ENCODE measurements at regions not wholly inside any gene's neighbourhood (a gene's known extent, or its start where the extent isn't known, plus 50 kb on each side); places are given as distances from the start of the nearest gene placed in this dataset.

DNA sequence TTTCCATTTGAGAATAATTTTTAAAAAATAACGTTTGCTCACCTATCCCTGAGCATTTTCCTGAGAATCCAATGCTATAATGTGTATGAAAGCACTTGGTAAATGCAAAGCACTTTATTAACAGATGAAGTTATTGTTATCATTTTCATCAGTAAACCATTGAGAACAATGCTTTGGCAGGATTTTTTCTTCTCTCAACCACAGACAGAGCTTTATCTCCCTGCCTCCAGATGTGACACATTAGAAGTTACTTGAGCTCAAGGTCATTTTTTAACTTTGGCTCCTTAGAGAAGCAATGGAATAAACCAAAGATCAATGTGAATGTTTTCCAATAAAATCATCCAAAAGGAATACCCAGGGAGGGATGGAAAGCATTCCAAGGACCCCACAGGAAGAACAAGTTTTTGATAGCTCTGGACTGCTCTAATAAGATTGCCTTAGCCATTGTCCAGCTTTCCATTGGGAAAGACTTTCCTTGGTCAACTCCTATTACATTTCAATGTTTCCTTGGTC, 118.9 kb upstream of the NT5C1B start:
- in situ Hi-C loops (cut with HindIII; ENCODE audit: low pct_ligation_motif_present, low pct_unique_long_range_greater_than_20kb, low sequenced_read_pairs) = no loop called here
- no peak for DNase-seq

DNA sequence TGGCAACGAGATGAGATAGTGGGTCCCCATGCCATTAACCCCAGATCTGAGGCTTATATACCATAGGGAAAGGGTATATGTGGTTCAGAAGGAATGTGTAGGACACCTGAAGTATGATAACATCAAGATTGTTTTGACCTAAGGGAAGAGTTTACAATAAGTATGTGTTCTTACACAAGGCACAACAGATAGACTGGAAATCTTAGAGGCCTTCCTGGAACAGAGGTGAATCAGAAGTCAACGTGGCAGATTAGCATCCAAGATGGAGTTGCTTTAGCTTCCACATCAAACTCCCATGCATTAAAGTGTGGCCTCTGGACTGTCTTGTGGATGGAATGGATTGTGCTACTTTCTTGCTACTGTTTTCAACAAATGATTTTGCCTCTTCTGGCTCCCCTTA, 116.6 kb upstream of the NT5C1B start:
- no peak for DNase-seq

GRCh38 chr2:18704276-18704675, 114.9 kb upstream of the NT5C1B start:
- DNase-seq = no peak
- in situ Hi-C loops (cut with HindIII; ENCODE audit: low pct_ligation_motif_present, low pct_unique_long_range_greater_than_20kb, low sequenced_read_pairs) = no loop called here

More for the DNA sequence above, 116.6 kb upstream of the NT5C1B start:
- in situ Hi-C loops (cut with HindIII; ENCODE audit: low pct_ligation_motif_present, low pct_unique_long_range_greater_than_20kb, low sequenced_read_pairs) = no loop called here

DNA sequence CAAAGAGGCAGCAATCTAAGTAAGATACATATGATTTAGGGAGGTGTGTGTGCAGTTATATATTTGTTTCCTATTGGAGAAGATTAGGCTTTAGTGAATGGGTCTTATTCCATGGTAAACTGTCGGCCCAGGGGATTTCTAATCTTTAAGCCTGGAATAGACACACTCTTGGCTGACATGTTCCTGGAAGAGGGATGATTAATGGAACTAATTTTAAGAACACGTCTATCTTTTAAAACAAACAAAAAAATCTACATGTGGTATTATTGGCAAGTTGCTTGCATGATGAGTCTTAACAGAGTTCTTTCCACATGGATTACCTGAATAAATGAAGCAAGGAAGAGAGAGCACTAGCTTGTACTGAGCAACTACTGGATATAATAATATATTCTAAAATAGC, 114.2 kb upstream of the NT5C1B start:
- in situ Hi-C loops (cut with HindIII; ENCODE audit: low pct_ligation_motif_present, low pct_unique_long_range_greater_than_20kb, low sequenced_read_pairs) = no loop called here
- no peak for DNase-seq

- DNase-seq = no peak
- in situ Hi-C loops (cut with HindIII; ENCODE audit: low pct_ligation_motif_present, low pct_unique_long_range_greater_than_20kb, low sequenced_read_pairs) = no loop called here
Observed at GRCh38 chr2:18701981-18702380, 112.6 kb upstream of the NT5C1B start.

- DNase-seq = no peak
- in situ Hi-C loops (cut with HindIII; ENCODE audit: low pct_ligation_motif_present, low pct_unique_long_range_greater_than_20kb, low sequenced_read_pairs) = no loop called here
Observed at GRCh38 chr2:18701546-18701945, 112.2 kb upstream of the NT5C1B start.

DNA sequence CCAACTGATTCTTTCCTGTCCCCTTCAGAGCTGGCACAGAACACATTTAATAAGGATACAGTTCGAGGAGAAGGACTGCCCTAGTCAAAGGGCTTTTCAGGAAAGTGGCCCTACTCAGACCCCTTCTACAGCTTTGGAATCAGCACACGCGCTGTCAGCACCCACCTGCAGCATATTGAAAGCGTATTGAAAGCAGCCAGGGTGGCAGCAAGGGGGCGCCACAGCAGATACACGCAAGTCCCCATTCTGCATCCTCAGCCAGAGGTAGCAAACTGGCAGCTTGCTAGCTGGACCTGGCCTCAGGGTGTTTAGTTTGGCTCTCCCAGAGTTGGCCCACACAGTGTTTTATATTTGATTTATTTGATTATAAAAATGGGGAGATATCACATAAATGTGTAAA, 101.0 kb upstream of the NT5C1B start:
- DNase-seq = peak; percentile 26
- in situ Hi-C loops (cut with HindIII; ENCODE audit: low pct_ligation_motif_present, low pct_unique_long_range_greater_than_20kb, low sequenced_read_pairs) = no loop called here

- DNase-seq = no peak
Observed at GRCh38 chr2:18684206-18685038, 95.1 kb upstream of the NT5C1B start.

DNA sequence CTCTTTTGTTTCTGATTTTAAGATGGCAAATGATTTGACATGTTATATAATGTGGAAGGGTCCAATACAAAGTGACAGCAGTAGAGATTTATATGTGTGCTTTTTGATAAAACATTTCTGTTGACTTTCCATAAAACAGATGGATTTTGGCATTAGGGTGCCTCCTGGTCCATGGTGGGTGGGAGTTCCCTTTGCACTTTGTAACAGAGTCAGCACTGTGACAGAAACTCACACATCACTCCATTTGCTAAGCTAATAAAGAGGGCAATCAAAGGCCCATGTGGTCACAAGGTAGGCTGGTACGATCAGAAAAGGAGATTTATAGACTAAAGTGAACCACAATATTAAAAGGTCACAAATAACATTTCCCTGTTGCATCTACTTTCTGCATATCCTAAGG, 93.3 kb upstream of the NT5C1B start:
- no peak for DNase-seq
- in situ Hi-C loops (cut with HindIII; ENCODE audit: low pct_ligation_motif_present, low pct_unique_long_range_greater_than_20kb, low sequenced_read_pairs) = no loop called here

More at GRCh38 chr2:18684206-18685038, 95.1 kb upstream of the NT5C1B start:
- in situ Hi-C loops (cut with HindIII; ENCODE audit: low pct_ligation_motif_present, low pct_unique_long_range_greater_than_20kb, low sequenced_read_pairs) = no loop called here

- no peak for DNase-seq
- in situ Hi-C loops (cut with HindIII; ENCODE audit: low pct_ligation_motif_present, low pct_unique_long_range_greater_than_20kb, low sequenced_read_pairs) = no loop called here
Observed at GRCh38 chr2:18677280-18677679, 87.9 kb upstream of the NT5C1B start.

- in situ Hi-C loops (cut with HindIII; ENCODE audit: low pct_ligation_motif_present, low pct_unique_long_range_greater_than_20kb, low sequenced_read_pairs) = no loop called here
- no peak for DNase-seq
Observed at GRCh38 chr2:18674309-18674708, 84.9 kb upstream of the NT5C1B start.

DNA sequence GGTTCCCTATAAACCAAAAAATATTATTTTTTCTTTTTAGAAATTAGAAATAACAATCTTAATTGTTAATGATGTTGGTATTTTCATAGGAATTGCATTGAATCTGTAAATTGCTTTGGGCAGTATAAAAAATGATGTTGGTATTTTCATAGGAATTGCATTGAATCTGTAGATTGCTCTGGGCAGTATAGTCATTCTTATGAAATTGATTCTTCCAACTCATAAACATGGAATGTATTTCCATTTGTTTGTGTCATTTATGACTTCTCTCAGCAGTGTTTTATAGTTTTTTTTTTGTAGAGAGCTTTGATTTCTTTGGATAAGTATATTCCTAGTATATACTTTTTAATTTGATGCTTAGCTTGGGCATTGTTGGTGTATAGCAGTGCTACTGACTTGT, 82.0 kb upstream of the NT5C1B start:
- no peak for DNase-seq
- in situ Hi-C loops (cut with HindIII; ENCODE audit: low pct_ligation_motif_present, low pct_unique_long_range_greater_than_20kb, low sequenced_read_pairs) = no loop called here

GRCh38 chr2:18668221-18668620, 78.9 kb upstream of the NT5C1B start:
- no peak for DNase-seq
- in situ Hi-C loops (cut with HindIII; ENCODE audit: low pct_ligation_motif_present, low pct_unique_long_range_greater_than_20kb, low sequenced_read_pairs) = no loop called here

DNA sequence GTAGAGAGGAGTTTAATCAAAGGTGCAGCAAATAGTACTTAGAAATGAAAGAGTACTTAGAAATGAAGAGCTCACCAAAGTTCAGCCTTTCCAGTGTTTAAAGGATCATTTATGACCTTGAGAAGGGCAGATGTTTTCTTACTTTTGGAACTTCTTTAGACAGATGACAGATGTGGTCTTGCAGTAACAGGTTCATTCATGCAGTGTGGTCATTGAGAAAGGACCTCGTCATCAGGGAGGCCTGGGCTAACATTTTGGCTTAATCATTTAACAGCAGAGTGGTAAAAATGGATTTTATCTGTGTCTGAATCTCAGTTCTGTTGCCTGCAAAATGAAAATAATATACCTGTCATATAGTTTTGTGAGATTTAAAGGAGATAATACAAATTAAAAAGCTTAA, 75.1 kb upstream of the NT5C1B start:
- in situ Hi-C loops (cut with HindIII; ENCODE audit: low pct_ligation_motif_present, low pct_unique_long_range_greater_than_20kb, low sequenced_read_pairs) = no loop called here

GRCh38 chr2:18663861-18664260, 74.5 kb upstream of the NT5C1B start:
- in situ Hi-C loops (cut with HindIII; ENCODE audit: low pct_ligation_motif_present, low pct_unique_long_range_greater_than_20kb, low sequenced_read_pairs) = no loop called here
- DNase-seq = no peak

More for the DNA sequence above, 75.1 kb upstream of the NT5C1B start:
- no peak for DNase-seq

- no peak for DNase-seq
- in situ Hi-C loops (cut with HindIII; ENCODE audit: low pct_ligation_motif_present, low pct_unique_long_range_greater_than_20kb, low sequenced_read_pairs) = no loop called here
Observed at GRCh38 chr2:18662689-18663088, 73.3 kb upstream of the NT5C1B start.

GRCh38 chr2:18659915-18660314, 70.5 kb upstream of the NT5C1B start:
- DNase-seq = no peak

GRCh38 chr2:18656048-18656447, 66.7 kb upstream of the NT5C1B start:
- in situ Hi-C loops (cut with HindIII; ENCODE audit: low pct_ligation_motif_present, low pct_unique_long_range_greater_than_20kb, low sequenced_read_pairs) = no loop called here
- no peak for DNase-seq

More at GRCh38 chr2:18659915-18660314, 70.5 kb upstream of the NT5C1B start:
- in situ Hi-C loops (cut with HindIII; ENCODE audit: low pct_ligation_motif_present, low pct_unique_long_range_greater_than_20kb, low sequenced_read_pairs) = no loop called here

GRCh38 chr2:18651842-18652774, 62.7 kb upstream of the NT5C1B start:
- in situ Hi-C loops (cut with HindIII; ENCODE audit: low pct_ligation_motif_present, low pct_unique_long_range_greater_than_20kb, low sequenced_read_pairs) = no loop called here
- DNase-seq = no peak
